ENCODE measurements at regions not wholly inside any gene's neighbourhood (a gene's known extent, or its start where the extent isn't known, plus 50 kb on each side); places are given as distances from the start of the nearest gene placed in this dataset.

DNA sequence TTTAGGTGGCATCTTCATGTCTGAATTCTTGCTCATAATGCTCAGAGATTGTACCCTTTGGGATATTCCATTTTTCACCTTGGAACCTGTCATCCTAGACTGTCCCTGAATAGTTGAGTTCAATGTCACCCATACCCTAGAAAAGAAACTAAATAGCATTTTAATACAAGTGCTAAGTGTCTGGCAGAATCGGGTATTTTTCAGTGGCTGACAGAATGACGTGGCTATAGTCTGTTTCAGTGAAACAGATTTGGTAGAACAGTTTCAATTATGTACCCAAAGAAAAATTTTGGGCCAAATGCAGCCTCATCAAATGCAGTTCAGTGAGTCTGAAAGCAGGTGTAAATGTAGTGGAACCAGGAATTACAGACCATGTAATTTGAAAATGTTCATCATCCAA lies 1041.2 kb downstream of the DTWD2 start:
- no peak overlapping the region for H3K4me3 ChIP-seq (replicated peaks; ENCODE audit: low read depth, low read length)
- no peak for DNase-seq (ENCODE audit: low read depth)
- TF ChIP-seq, protein P1, sequence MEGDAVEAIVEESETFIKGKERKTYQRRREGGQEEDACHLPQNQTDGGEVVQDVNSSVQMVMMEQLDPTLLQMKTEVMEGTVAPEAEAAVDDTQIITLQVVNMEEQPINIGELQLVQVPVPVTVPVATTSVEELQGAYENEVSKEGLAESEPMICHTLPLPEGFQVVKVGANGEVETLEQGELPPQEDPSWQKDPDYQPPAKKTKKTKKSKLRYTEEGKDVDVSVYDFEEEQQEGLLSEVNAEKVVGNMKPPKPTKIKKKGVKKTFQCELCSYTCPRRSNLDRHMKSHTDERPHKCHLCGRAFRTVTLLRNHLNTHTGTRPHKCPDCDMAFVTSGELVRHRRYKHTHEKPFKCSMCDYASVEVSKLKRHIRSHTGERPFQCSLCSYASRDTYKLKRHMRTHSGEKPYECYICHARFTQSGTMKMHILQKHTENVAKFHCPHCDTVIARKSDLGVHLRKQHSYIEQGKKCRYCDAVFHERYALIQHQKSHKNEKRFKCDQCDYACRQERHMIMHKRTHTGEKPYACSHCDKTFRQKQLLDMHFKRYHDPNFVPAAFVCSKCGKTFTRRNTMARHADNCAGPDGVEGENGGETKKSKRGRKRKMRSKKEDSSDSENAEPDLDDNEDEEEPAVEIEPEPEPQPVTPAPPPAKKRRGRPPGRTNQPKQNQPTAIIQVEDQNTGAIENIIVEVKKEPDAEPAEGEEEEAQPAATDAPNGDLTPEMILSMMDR (IDR thresholded peaks at IDR 0.05; ENCODE audit: low read length, missing control alignments) = no peak

DNA sequence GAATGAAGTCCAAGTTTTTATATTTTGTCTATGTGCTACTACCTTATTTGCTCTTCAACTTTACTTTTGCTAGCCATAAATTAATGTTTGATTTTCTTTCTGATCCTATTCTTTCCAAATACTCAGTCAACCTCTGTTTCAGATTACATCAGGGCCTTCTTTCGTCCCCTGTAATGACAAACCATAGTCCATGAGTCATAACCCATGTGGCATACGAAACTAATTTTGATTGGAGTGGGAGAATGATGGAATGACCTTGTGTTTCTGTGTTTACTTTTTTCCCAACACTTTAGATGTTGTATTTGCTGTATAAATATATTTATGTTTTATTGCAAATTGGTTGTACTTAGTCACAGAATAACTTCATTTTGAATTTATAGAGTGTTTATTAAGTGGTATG lies 1043.1 kb downstream of the DTWD2 start:
- no peak for DNase-seq (ENCODE audit: low read depth)
- no peak overlapping the region for H3K4me3 ChIP-seq (replicated peaks; ENCODE audit: low read depth, low read length)
- TF ChIP-seq, protein P1 (IDR thresholded peaks at IDR 0.05; ENCODE audit: low read length, missing control alignments) = no peak

DNA sequence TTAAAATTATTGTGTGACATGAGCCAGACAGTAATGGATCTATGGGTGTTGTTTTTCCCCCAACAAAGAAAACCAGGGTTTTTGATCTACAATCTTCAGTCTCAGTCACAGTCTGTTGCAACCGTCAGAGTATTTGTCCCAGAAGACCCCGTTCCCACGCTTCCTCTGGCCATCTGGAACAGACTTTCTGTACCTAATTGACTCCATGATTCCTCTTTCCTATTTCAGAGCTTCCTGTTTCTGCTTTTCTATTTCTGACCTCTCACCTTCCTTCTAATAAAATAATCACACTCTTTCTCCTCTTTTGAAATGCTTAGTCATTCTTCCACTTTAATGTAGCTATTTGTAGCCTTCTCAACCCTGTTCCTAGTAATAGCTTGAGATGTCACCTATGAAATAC lies 1044.8 kb downstream of the DTWD2 start:
- DNase-seq (ENCODE audit: low read depth) = no peak
- TF ChIP-seq, protein P1 (IDR thresholded peaks at IDR 0.05; ENCODE audit: low read length, missing control alignments) = no peak
- no peak overlapping the region for H3K4me3 ChIP-seq (replicated peaks; ENCODE audit: low read depth, low read length)

DNA sequence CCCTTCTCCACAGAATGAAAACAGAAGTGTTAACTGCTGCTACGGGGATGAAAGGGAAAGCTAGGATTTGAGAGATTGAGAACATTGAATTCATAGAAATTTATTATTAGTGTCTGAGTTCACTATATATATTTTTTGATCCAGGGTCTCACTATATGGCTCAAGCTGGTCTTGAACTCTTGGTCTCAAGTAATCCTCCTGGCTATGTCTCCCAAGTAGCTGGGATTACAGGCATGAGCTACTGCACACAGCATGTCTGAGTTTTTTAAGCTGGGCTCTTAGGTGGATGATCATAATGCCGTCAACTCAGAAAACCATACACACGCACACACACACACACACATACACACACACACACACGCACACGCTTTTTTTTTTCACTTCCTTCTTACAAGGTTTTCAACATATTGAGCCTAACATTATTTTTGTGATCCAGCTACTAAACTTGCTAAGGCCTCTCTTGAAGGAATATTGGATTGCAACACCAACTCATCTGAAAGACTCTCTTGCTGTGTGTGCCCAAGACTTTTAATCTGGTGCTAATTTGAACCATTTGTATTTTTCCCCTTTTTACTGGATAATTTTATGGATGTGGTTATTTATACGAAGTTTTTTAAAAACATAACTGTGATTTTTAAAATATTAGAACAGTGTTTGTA lies 1045.4 kb downstream of the DTWD2 start:
- TF ChIP-seq, protein P1 (IDR thresholded peaks at IDR 0.05; ENCODE audit: low read length, missing control alignments) = no peak
- no peak overlapping the region for H3K4me3 ChIP-seq (replicated peaks; ENCODE audit: low read depth, low read length)
- DNase-seq (ENCODE audit: low read depth) = no peak

DNA sequence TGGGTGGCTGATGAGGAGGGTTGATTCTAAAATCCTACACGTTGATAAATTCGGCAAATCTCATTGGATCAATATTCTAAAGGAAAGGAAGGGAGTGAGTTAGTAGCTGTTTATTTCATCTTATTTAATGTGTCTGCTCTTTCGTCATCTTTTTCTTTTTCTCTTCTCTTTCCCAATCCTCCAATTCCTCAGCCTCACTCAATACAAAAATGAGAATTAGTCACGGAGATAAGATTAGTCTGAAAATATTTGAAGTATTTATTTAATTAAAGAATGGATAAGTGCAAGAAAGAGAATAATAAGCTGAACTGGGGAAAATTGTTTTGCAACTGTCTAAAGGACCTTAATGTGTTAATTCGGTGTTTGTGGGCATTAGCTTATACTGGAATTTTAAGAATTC lies 1095.1 kb downstream of the DTWD2 start:
- no peak overlapping the region for H3K4me3 ChIP-seq (replicated peaks; ENCODE audit: low read depth, low read length)
- TF ChIP-seq, protein P1 (IDR thresholded peaks at IDR 0.05; ENCODE audit: low read length, missing control alignments) = no peak
- DNase-seq (ENCODE audit: low read depth) = peak; percentile 48

DNA sequence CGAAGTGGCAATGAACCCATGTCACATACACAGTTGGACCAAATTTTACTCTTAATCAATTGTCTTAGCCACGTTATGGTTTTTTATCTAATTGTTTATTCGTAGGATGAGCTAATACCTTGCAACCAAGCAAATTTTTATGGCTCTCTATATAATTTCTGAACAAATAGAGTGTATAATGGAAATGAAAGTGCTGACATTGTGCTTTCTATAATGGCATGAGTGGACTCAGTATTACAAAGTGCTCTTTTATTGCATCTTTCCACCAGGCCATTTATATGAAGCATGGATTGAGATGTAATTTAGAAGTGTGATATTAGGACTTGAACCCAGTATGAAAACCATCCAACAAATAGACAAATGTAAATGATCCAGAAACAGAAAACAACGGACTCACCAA lies 1096.0 kb downstream of the DTWD2 start:
- TF ChIP-seq, protein P1 (IDR thresholded peaks at IDR 0.05; ENCODE audit: low read length, missing control alignments) = no peak
- DNase-seq (ENCODE audit: low read depth) = no peak
- no peak overlapping the region for H3K4me3 ChIP-seq (replicated peaks; ENCODE audit: low read depth, low read length)

DNA sequence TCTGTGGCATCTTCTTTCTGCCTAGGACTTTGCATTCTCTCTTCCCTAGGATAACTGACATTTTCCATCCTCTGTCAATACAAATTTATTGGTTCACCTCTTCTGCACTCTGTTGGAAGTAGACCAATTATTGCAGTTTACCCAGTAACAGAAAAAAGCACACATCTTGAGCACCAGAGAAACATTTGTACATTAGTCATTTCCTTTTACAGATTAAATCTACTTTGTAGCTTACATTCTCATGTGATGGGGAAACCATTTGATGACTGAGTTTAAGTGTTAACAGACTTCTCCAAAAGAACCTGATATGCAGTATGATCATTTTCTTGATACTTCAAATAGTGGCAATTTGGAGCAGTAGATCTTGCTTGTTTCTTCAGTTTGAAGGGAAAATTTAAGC lies 1098.8 kb downstream of the DTWD2 start:
- no peak overlapping the region for H3K4me3 ChIP-seq (replicated peaks; ENCODE audit: low read depth, low read length)
- peak; percentile 71 for DNase-seq (ENCODE audit: low read depth)
- TF ChIP-seq, protein P1 (IDR thresholded peaks at IDR 0.05; ENCODE audit: low read length, missing control alignments) = no peak
